ENCODE measurements at regions not wholly inside any gene's neighbourhood (a gene's known extent, or its start where the extent isn't known, plus 50 kb on each side); places are given as distances from the start of the nearest gene placed in this dataset.

- H3F3A ChIP-seq (ENCODE audit: insufficient read depth, low read length), result no peaks in the 10 kb centered on the region
Observed at GRCh38 chr11:69924308-69925161, 105.3 kb upstream of the FGF3 start.

GRCh38 chr11:69925366-69926196 is 106.4 kb upstream of the FGF3 start:
- no peak overlapping the region for H3K27ac ChIP-seq (ENCODE audit: low read depth, low read length, poor library complexity, severe bottlenecking)
- TF ChIP-seq EZH2 (IDR thresholded peaks at IDR 0.05; ENCODE audit: borderline replicate concordance, low read length), result no peak
- H3K36me3 ChIP-seq (ENCODE audit: insufficient read depth, low read length), result no peaks in the 10 kb centered on the region
- H3K9me3 ChIP-seq (ENCODE audit: low read length), result no peaks in the 10 kb centered on the region
- H3F3A ChIP-seq (ENCODE audit: insufficient read depth, low read length), result no peaks in the 10 kb centered on the region
- H2AFZ ChIP-seq (ENCODE audit: low read length), result no peak overlapping the region
- H3K4me2 ChIP-seq (ENCODE audit: low read length), result no peak overlapping the region
- no peaks in the 10 kb centered on the region for H4K20me1 ChIP-seq (ENCODE audit: insufficient read depth, low read length)
- H3K4me3 ChIP-seq (ENCODE audit: low read depth, low read length, poor library complexity, severe bottlenecking), result no peak overlapping the region
- no peaks in the 10 kb centered on the region for H3K27me3 ChIP-seq (ENCODE audit: insufficient read depth, low read length)
- no peak overlapping the region for H3K9ac ChIP-seq (ENCODE audit: low read length)
- no peaks in the 10 kb centered on the region for H3K4me1 ChIP-seq (ENCODE audit: insufficient read depth, low read length, severe bottlenecking)
- no peaks in the 10 kb centered on the region for H3K79me2 ChIP-seq (ENCODE audit: insufficient read depth, low read length)
- H3K9me2 ChIP-seq (ENCODE audit: low read depth, low read length), result no peaks in the 10 kb centered on the region

More at GRCh38 chr11:69924308-69925161, 105.3 kb upstream of the FGF3 start:
- no peak overlapping the region for H2AFZ ChIP-seq (ENCODE audit: low read length)
- H3K4me3 ChIP-seq (ENCODE audit: low read depth, low read length, poor library complexity, severe bottlenecking), result no peak overlapping the region
- no peak overlapping the region for H3K4me2 ChIP-seq (ENCODE audit: low read length)
- H3K9me3 ChIP-seq (ENCODE audit: low read length), result no peaks in the 10 kb centered on the region
- H3K4me1 ChIP-seq (ENCODE audit: insufficient read depth, low read length, severe bottlenecking), result no peaks in the 10 kb centered on the region
- H3K36me3 ChIP-seq (ENCODE audit: insufficient read depth, low read length), result no peaks in the 10 kb centered on the region
- TF ChIP-seq, protein P1, sequence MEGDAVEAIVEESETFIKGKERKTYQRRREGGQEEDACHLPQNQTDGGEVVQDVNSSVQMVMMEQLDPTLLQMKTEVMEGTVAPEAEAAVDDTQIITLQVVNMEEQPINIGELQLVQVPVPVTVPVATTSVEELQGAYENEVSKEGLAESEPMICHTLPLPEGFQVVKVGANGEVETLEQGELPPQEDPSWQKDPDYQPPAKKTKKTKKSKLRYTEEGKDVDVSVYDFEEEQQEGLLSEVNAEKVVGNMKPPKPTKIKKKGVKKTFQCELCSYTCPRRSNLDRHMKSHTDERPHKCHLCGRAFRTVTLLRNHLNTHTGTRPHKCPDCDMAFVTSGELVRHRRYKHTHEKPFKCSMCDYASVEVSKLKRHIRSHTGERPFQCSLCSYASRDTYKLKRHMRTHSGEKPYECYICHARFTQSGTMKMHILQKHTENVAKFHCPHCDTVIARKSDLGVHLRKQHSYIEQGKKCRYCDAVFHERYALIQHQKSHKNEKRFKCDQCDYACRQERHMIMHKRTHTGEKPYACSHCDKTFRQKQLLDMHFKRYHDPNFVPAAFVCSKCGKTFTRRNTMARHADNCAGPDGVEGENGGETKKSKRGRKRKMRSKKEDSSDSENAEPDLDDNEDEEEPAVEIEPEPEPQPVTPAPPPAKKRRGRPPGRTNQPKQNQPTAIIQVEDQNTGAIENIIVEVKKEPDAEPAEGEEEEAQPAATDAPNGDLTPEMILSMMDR (IDR thresholded peaks at IDR 0.05; ENCODE audit: low read length), result no peak
- no peak for TF ChIP-seq EZH2 (IDR thresholded peaks at IDR 0.05; ENCODE audit: borderline replicate concordance, low read length)
- no peak overlapping the region for H3K9ac ChIP-seq (ENCODE audit: low read length)
- no peaks in the 10 kb centered on the region for H4K20me1 ChIP-seq (ENCODE audit: insufficient read depth, low read length)
- H3K79me2 ChIP-seq (ENCODE audit: insufficient read depth, low read length), result no peaks in the 10 kb centered on the region
- no peaks in the 10 kb centered on the region for H3K27me3 ChIP-seq (ENCODE audit: insufficient read depth, low read length)
- no peak overlapping the region for H3K27ac ChIP-seq (ENCODE audit: low read depth, low read length, poor library complexity, severe bottlenecking)
- H3K9me2 ChIP-seq (ENCODE audit: low read depth, low read length), result no peaks in the 10 kb centered on the region

DNA sequence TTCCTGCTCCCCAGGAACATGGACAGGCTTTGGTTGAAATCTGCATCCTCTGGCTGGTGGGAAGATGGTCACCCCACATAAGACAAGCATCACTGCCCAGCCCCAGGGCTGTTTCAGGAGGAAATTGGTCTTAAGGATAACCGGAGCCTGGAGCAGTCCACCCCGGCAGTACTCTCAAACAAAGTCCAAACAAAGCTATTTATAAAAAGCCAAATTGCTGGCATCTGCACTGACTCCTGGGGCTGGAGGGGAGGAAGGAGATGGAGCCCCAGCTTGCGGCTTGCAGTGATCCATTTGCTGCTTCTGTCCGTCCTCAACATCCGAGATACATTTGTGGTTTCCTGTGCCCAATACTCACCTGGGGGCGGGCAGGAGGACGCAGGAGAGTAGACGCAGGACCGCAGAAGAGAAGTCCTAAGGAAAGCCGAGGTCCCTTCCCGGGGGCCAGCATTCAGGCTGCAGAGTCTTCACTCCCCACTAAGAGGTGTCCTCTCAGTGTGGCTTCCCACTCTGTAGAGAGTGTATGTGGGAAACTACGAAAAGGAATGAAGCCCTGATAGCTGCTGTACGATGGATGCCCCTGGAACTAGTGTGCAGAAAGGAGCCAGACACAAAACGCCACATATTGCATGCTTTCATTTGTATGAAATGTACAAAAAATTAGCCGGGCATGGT is 107.3 kb upstream of the FGF3 start:
- Histone ChIP-seq H3K36me3 (ENCODE audit: insufficient read depth, low read length) (no peaks in the 10 kb centered on the region), H3K9me2 (ENCODE audit: low read depth, low read length) (no peaks in the 10 kb centered on the region), H3K79me2 (ENCODE audit: insufficient read depth, low read length) (no peaks in the 10 kb centered on the region), H3K9me3 (ENCODE audit: low read length) (no peaks in the 10 kb centered on the region), H3F3A (ENCODE audit: insufficient read depth, low read length) (no peaks in the 10 kb centered on the region), H3K4me3 (ENCODE audit: low read depth, low read length, poor library complexity, severe bottlenecking) (no peak overlapping the region), H3K9ac (ENCODE audit: low read length) (no peak overlapping the region), H4K20me1 (ENCODE audit: insufficient read depth, low read length) (no peaks in the 10 kb centered on the region), H3K27ac (ENCODE audit: low read depth, low read length, poor library complexity, severe bottlenecking) (no peak overlapping the region), H2AFZ (ENCODE audit: low read length) (no peak overlapping the region), H3K4me1 (ENCODE audit: insufficient read depth, low read length, severe bottlenecking) (no peaks in the 10 kb centered on the region), H3K4me2 (ENCODE audit: low read length) (no peak overlapping the region), H3K27me3 (ENCODE audit: insufficient read depth, low read length) (no peaks in the 10 kb centered on the region)
- TF ChIP-seq EZH2 (IDR thresholded peaks at IDR 0.05; ENCODE audit: borderline replicate concordance, low read length), result no peak
- TF ChIP-seq, protein P1 (IDR thresholded peaks at IDR 0.05; ENCODE audit: low read length), result no peak

All from OCI-LY1 (cell line).